ENCODE measurements at regions not wholly inside any gene's neighbourhood (a gene's known extent, or its start where the extent isn't known, plus 50 kb on each side); places are given as distances from the start of the nearest gene placed in this dataset.

DNA sequence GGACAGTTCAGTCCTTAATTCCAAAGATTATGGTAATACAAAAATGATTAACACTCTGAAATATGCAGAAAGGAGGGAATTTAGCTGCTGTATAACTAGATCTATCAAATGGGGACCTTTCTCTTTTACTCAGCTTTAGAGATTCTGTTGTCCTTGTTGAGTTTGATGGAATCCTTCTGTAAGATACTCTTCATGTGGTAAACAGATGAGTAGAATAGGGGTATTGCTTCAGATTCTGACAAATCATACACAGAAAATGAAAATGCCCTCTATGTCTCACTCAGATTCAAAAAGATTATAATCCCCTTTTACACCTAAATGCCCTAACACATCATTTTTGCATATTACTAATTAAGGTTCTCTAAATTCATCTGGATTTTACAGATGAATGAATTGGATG, 50.7 kb downstream of the ARHGAP35 start:
- H3K27me3 Mint-ChIP-seq (ENCODE audit: unreplicated experiment): peaks cover 2% of the 10 kb centered on the region
- TF ChIP-seq, protein P1, sequence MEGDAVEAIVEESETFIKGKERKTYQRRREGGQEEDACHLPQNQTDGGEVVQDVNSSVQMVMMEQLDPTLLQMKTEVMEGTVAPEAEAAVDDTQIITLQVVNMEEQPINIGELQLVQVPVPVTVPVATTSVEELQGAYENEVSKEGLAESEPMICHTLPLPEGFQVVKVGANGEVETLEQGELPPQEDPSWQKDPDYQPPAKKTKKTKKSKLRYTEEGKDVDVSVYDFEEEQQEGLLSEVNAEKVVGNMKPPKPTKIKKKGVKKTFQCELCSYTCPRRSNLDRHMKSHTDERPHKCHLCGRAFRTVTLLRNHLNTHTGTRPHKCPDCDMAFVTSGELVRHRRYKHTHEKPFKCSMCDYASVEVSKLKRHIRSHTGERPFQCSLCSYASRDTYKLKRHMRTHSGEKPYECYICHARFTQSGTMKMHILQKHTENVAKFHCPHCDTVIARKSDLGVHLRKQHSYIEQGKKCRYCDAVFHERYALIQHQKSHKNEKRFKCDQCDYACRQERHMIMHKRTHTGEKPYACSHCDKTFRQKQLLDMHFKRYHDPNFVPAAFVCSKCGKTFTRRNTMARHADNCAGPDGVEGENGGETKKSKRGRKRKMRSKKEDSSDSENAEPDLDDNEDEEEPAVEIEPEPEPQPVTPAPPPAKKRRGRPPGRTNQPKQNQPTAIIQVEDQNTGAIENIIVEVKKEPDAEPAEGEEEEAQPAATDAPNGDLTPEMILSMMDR (IDR thresholded peaks at IDR 0.05; ENCODE audit: unreplicated experiment): no peak
- H3K4me3 Mint-ChIP-seq (ENCODE audit: unreplicated experiment): no peak overlapping the region
- H3K4me1 Mint-ChIP-seq (ENCODE audit: unreplicated experiment): peaks cover 17% of the 10 kb centered on the region
- no peak for DNase-seq (ENCODE audit: low spot score)
- H3K36me3 Mint-ChIP-seq (ENCODE audit: low read depth, unreplicated experiment): peaks cover 4% of the 10 kb centered on the region
- no peak overlapping the region for H3K27ac Mint-ChIP-seq (ENCODE audit: unreplicated experiment)
- H3K9me3 Mint-ChIP-seq (ENCODE audit: unreplicated experiment): no peaks in the 10 kb centered on the region

DNA sequence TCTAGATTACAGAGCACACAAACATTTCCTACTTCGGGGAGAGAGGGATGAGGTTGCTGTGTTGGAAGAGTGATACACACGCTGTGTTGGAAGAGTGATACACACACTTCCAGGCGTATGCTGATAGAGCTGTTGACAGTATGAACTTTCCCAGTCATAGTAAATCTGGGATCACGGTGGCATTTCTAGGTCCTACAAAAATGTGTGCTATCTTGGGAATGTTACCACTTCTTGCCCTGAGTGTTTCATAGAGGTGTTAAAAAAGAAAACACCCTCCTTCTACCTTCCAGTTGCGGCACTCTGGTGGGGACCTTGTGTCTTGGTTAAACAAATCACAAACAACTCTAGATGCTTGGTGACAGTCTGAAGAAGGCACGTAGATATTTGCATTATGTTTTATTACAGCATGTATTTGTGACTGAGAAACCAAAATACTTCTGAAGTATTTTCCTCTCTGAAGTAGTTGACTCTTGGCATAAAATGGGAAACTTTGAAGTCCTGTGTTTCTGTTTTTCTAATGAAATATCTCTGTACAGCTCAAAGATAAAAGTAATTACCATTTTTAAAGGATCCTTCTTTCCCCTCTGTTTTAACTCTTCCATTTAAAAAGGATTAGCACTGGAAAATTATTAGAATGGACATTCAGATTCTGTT, 52.5 kb downstream of the ARHGAP35 start:
- DNase-seq (ENCODE audit: low spot score): no peak
- peaks cover 17% of the 10 kb centered on the region for H3K4me1 Mint-ChIP-seq (ENCODE audit: unreplicated experiment)
- H3K9me3 Mint-ChIP-seq (ENCODE audit: unreplicated experiment): no peaks in the 10 kb centered on the region
- H3K4me3 Mint-ChIP-seq (ENCODE audit: unreplicated experiment): no peak overlapping the region
- peaks cover 2% of the 10 kb centered on the region for H3K27me3 Mint-ChIP-seq (ENCODE audit: unreplicated experiment)
- TF ChIP-seq, protein P1 (IDR thresholded peaks at IDR 0.05; ENCODE audit: unreplicated experiment): no peak
- H3K27ac Mint-ChIP-seq (ENCODE audit: unreplicated experiment): no peak overlapping the region
- H3K36me3 Mint-ChIP-seq (ENCODE audit: low read depth, unreplicated experiment): peaks cover 8% of the 10 kb centered on the region

DNA sequence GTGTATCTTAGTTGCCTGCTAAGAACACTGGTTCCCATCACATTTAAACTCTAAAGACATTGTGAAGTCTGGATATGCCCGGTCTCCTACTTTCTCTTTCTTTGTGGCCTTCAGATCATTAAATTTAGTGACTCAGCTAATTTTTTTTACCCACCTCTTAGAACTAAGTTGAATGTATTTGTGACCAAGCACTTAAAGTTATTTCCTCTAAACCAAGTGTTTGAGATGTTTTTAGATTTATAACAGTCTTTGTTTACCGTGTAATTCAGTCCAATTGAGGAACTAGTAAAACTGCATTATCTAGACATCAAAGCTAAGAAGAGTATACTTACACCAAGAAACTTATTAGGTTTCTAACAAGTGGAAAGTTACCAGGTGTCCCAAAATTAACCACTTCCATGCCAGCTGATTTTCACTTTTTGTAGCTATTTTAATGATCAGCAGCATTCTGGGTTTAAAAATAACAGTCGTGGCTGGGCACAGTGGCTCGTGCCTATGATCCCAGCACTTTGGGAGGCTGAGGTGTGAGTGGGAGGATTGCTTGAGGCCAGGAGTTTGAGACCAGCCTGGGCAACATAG, 53.1 kb downstream of the ARHGAP35 start:
- H3K27ac Mint-ChIP-seq (ENCODE audit: unreplicated experiment): no peak overlapping the region
- no peak for DNase-seq (ENCODE audit: low spot score)
- no peak overlapping the region for H3K4me3 Mint-ChIP-seq (ENCODE audit: unreplicated experiment)

DNA sequence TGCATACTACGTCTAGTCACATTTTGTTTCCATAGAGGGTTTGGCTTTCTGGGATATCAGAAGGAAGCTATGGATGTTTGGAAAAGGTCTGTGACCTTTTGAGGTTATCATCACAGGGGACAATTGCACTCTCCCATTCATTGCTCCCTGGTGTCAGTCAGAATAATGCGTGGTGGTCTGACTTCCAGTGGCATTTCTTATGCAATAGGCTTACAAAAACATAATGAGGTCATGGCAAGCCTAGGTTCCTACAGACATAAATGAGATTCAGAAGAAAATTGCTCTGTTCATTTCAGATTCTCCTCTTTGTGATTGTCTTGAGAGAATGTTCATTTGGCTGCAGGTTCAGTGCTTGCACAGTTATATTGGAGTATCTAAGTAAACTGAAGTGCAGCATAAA, 54.6 kb downstream of the ARHGAP35 start:
- H3K9me3 Mint-ChIP-seq (ENCODE audit: unreplicated experiment): no peaks in the 10 kb centered on the region
- H3K4me1 Mint-ChIP-seq (ENCODE audit: unreplicated experiment): peaks cover 14% of the 10 kb centered on the region
- H3K27me3 Mint-ChIP-seq (ENCODE audit: unreplicated experiment): no peaks in the 10 kb centered on the region
- H3K27ac Mint-ChIP-seq (ENCODE audit: unreplicated experiment): no peak overlapping the region
- H3K4me3 Mint-ChIP-seq (ENCODE audit: unreplicated experiment): no peak overlapping the region
- DNase-seq (ENCODE audit: low spot score): no peak
- TF ChIP-seq, protein P1 (IDR thresholded peaks at IDR 0.05; ENCODE audit: unreplicated experiment): no peak
- peaks cover 23% of the 10 kb centered on the region for H3K36me3 Mint-ChIP-seq (ENCODE audit: low read depth, unreplicated experiment)

More for the DNA sequence above, 53.1 kb downstream of the ARHGAP35 start:
- TF ChIP-seq, protein P1 (IDR thresholded peaks at IDR 0.05; ENCODE audit: unreplicated experiment): no peak
- Mint-ChIP-seq H3K36me3 (ENCODE audit: low read depth, unreplicated experiment) (peaks cover 14% of the 10 kb centered on the region), H3K27me3 (ENCODE audit: unreplicated experiment) (no peaks in the 10 kb centered on the region), H3K4me1 (ENCODE audit: unreplicated experiment) (peaks cover 14% of the 10 kb centered on the region), H3K9me3 (ENCODE audit: unreplicated experiment) (no peaks in the 10 kb centered on the region)

DNA sequence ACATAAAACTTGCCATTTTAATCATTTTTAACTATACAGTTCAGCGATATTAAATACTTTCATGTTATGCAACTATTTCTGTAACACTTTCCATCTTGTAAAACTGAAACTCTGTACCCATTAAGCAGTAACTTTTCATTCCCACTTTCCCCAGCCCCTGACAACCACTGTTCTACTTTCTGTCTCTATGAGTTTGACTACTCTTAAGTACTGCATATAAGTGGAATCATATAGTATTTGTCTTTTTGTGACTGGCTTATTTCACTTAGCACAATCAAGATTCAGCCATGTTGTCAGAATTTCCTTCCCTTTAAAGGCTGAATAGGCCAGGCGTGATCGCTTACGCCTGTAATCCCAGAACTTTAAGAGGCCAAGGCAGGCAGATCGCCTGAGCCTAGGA, 56.2 kb downstream of the ARHGAP35 start:
- H3K4me1 Mint-ChIP-seq (ENCODE audit: unreplicated experiment): peaks cover 14% of the 10 kb centered on the region

More for the DNA sequence above, 56.2 kb downstream of the ARHGAP35 start:
- H3K27me3 Mint-ChIP-seq (ENCODE audit: unreplicated experiment): no peaks in the 10 kb centered on the region
- H3K36me3 Mint-ChIP-seq (ENCODE audit: low read depth, unreplicated experiment): peaks cover 25% of the 10 kb centered on the region
- TF ChIP-seq, protein P1 (IDR thresholded peaks at IDR 0.05; ENCODE audit: unreplicated experiment): no peak
- no peak overlapping the region for H3K27ac Mint-ChIP-seq (ENCODE audit: unreplicated experiment)
- no peaks in the 10 kb centered on the region for H3K9me3 Mint-ChIP-seq (ENCODE audit: unreplicated experiment)
- DNase-seq (ENCODE audit: low spot score): no peak
- H3K4me3 Mint-ChIP-seq (ENCODE audit: unreplicated experiment): no peak overlapping the region

Measured in endothelial cell (in vitro differentiated cells).